SK-N-SH treated with all-trans-retinoic acid at 6 μM for 48 hours (cell line): ENCODE measurements at regions not wholly inside any gene's neighbourhood (a gene's known extent, or its start where the extent isn't known, plus 50 kb on each side); places are given as distances from the start of the nearest gene placed in this dataset.

ENCODE experiments used
- ARNTL ChIP-seq: fragments of 450-650 bp; formaldehyde crosslinking; IDR thresholded peaks from 2 replicates; pipeline ENCODE4 v1.5.0; 2020; ENCODE audit warnings: low read depth, mild to moderate bottlenecking, moderate library complexity, borderline replicate concordance
- BACH2 ChIP-seq: fragments of 250-450 bp; sonication (Bioruptor Pico); IDR thresholded peaks from 2 replicates; pipeline ENCODE4 v1.9.0; 2021; ENCODE audit warnings: mild to moderate bottlenecking, borderline replicate concordance
- CSRNP3 ChIP-seq: fragments of 250-450 bp; sonication (Bioruptor Pico); IDR thresholded peaks from 2 replicates; pipeline ENCODE4 v1.5.1; 2021; ENCODE audit warnings: mild to moderate bottlenecking, moderate library complexity
- GLIS3 ChIP-seq: fragments of 250-450 bp; sonication (Bioruptor Pico); IDR thresholded peaks from 2 replicates; pipeline ENCODE4 v1.5.0; 2020; ENCODE audit warnings: mild to moderate bottlenecking, moderate library complexity
- ISL1 ChIP-seq: fragments of 250-450 bp; sonication (Bioruptor Pico); IDR thresholded peaks from 2 replicates; pipeline ENCODE4 v2.1.2; 2022; ENCODE audit warnings: mild to moderate bottlenecking, moderate library complexity
- PATZ1 ChIP-seq: fragments of 250-450 bp; sonication (Bioruptor Pico); IDR thresholded peaks from 2 replicates; pipeline ENCODE4 v1.8.0; 2020; ENCODE audit warnings: mild to moderate bottlenecking, moderate library complexity, borderline replicate concordance
- RARB ChIP-seq: fragments of 250-450 bp; sonication (Bioruptor Pico); IDR thresholded peaks from 2 replicates; pipeline ENCODE4 v1.8.0; 2021; ENCODE audit warnings: mild to moderate bottlenecking, moderate library complexity
- TCF4 ChIP-seq: fragments of 250-450 bp; sonication (Bioruptor Pico); IDR thresholded peaks from 2 replicates; pipeline ENCODE4 v1.8.0; 2021; ENCODE audit warnings: mild to moderate bottlenecking, moderate library complexity, borderline replicate concordance
- TOX ChIP-seq: fragments of 250-450 bp; sonication (Bioruptor Pico); IDR thresholded peaks from 2 replicates; pipeline ENCODE4 v1.8.0; 2021; ENCODE audit warnings: mild to moderate bottlenecking, moderate library complexity, borderline replicate concordance
- ZFP30 ChIP-seq: fragments of 450-650 bp; formaldehyde crosslinking; IDR thresholded peaks from 2 replicates; pipeline ENCODE4 v1.5.0; 2022; ENCODE audit warnings: mild to moderate bottlenecking, moderate library complexity
- ZNF70 ChIP-seq: fragments of 450-650 bp; formaldehyde crosslinking; IDR thresholded peaks from 2 replicates; pipeline ENCODE4 v1.5.0; 2020; ENCODE audit warnings: mild to moderate bottlenecking, moderate library complexity

- TF ChIP-seq ARNTL (CRISPR knock-in tag): no peak
- TF ChIP-seq TOX: no peak
- TF ChIP-seq PATZ1: no peak
- no peak for TF ChIP-seq ISL1 (CRISPR knock-in tag)
- no peak for TF ChIP-seq GLIS3 (CRISPR knock-in tag)
- no peak for TF ChIP-seq ZNF70 (CRISPR knock-in tag)
- TF ChIP-seq ZFP30 (CRISPR knock-in tag): no peak
- TF ChIP-seq TCF4 (CRISPR knock-in tag): no peak
- TF ChIP-seq BACH2 (CRISPR knock-in tag): no peak
- no peak for TF ChIP-seq RARB (CRISPR knock-in tag)
- TF ChIP-seq CSRNP3 (CRISPR knock-in tag): no peak
Observed at GRCh38 chr1:209086486-209087192, 496.9 kb upstream of the CAMK1G start.
